ENCODE measurements at regions not wholly inside any gene's neighbourhood (a gene's known extent, or its start where the extent isn't known, plus 50 kb on each side); places are given as distances from the start of the nearest gene placed in this dataset.

GRCh38 chr12:126247936-126248335, 1182.7 kb downstream of the AACS start:
- TF ChIP-seq, protein P1, sequence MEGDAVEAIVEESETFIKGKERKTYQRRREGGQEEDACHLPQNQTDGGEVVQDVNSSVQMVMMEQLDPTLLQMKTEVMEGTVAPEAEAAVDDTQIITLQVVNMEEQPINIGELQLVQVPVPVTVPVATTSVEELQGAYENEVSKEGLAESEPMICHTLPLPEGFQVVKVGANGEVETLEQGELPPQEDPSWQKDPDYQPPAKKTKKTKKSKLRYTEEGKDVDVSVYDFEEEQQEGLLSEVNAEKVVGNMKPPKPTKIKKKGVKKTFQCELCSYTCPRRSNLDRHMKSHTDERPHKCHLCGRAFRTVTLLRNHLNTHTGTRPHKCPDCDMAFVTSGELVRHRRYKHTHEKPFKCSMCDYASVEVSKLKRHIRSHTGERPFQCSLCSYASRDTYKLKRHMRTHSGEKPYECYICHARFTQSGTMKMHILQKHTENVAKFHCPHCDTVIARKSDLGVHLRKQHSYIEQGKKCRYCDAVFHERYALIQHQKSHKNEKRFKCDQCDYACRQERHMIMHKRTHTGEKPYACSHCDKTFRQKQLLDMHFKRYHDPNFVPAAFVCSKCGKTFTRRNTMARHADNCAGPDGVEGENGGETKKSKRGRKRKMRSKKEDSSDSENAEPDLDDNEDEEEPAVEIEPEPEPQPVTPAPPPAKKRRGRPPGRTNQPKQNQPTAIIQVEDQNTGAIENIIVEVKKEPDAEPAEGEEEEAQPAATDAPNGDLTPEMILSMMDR (IDR thresholded peaks at IDR 0.05; ENCODE audit: low read depth, low read length) = no peak
- no peak for TF ChIP-seq MYC (IDR thresholded peaks at IDR 0.05; ENCODE audit: low read depth, low read length)
